GM19025 (cell line): ENCODE measurements at regions not wholly inside any gene's neighbourhood (a gene's known extent, or its start where the extent isn't known, plus 50 kb on each side); places are given as distances from the start of the nearest gene placed in this dataset.

Experiments
- ATAC-seq: cut with Tn5 transposase; IDR thresholded peaks from one replicate; pipeline ENCODE4 v1.9.1; 2021; ENCODE audit warnings: mild to moderate bottlenecking, low read depth, moderate library complexity; ENCODE audit not compliant: unreplicated experiment

GRCh38 chr2:151038516-151038915 is 223.1 kb downstream of the RBM43 start:
- ATAC-seq, result no peak

DNA sequence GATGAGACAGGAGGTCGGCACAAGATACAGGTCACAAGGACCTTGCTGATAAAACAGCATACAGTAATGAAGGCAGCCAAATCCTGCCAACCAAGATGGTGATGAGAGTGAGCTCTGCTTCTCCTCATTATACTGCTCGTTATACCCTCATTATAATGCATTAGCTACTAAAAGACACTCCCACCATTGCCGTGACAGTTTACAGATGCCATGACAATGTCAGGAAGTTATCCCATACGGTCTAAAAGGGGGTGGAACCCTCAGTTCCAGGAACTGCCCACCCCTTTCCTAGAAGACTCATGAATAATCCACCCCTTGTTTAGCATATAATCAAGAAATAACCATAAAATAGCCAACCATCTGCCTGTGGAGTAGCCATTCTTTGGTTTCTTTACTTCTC is 224.2 kb downstream of the RBM43 start:
- no peak for ATAC-seq

DNA sequence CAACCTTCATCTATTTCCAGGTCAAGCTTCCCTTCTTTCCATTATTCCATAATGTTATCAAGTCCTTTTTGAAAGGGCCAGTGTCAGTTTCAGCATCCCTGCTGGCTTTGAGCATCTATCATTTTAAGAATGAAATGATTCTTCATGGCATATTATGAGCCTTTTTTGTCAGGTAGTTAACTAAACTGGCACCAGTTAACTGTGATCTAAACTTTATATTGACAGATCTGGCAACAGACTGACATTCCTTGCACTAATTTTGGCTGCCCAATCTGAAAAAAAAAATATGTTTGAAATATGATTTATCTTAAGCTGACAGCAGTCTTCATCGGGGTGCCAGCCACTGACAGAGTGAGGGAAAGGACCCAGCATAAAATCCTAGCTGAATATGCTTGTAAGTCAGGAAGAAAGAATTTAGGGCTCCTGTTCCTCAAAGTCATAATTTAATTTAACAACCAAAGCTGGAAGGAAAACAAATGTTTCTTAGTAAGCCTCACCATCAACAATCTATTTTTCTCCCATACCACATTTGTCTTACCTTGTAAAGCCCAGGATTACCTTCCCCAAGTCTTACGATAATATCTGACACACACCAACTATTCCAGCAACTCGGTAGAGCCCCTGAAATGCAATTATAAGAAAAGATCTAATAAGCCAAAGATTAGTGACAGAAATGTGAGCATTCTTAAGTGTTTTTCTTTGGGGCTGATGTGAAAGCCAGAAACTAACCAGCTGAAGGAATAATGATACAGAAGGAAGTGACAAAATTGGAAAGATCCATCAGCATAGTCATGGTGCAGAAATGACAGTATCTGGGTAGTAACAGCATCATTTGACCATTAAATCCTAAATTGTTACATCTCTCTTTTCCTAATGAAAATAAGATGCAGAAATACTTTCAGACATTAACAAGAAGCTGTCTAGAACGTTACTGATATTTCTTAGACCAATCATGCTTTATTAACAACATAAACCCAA is 228.1 kb downstream of the RBM43 start:
- no peak for ATAC-seq

GRCh38 chr2:151032741-151033191 is 228.9 kb downstream of the RBM43 start:
- no peak for ATAC-seq

DNA sequence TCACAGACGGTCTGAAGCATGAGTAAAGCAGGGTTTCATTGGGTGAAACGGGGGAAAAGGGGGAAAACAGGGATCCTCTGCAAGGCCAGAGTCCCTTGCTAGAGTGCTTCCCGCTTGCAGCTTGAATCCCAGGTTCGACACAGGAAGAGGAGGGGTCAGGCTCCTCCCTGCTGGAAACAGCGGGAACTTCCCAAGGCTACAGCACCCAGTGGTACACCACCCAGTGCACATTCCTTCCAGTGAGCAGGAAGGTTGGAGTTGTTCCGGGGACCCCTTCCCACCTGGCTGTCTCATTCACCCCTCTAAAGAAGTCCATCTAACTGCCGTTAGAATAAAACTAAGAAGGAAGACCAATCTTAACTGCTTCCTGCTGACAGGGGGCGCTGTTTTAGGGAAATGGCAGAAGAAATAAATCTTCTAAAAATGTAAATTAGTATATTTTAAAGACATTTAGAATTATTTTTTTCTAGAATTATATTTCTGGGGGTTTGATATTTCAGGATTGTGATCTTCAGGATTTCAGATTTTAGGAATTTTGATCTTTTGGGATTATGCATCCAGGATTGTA is 230.9 kb downstream of the RBM43 start:
- ATAC-seq, result no peak

- no peak for ATAC-seq
These were observed 232.1 kb downstream of the RBM43 start for GRCh38 chr2:151029406-151030157.

DNA sequence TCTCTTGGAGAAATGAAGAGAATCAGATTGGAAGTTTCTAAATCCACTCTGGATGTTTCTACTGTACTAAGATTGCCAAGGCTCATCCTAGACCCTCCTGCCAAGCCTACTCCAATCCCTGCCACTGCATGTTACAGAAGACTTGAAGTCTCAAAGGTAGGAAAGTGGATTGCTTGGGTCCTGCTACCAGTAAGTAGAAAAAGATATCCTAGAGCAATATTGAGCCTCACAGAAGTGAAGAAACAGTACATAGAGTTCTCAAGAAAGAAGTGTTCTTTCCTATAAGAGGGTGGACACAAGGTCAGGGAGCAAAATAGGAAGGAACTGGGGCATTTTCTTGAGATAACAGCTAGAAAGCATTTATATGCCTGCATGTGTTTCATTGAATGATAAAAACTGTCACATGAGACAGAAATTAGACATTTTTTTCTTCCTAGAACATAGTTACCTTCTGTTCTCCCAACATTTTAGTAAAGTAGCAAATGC is 232.9 kb downstream of the RBM43 start:
- no peak for ATAC-seq

- ATAC-seq, result no peak
These were observed 234.5 kb downstream of the RBM43 start for GRCh38 chr2:151027151-151027550.

- ATAC-seq, result no peak
These were observed 235.8 kb downstream of the RBM43 start for GRCh38 chr2:151025816-151026215.

GRCh38 chr2:151024696-151025251 is 236.9 kb downstream of the RBM43 start:
- ATAC-seq, result no peak

- ATAC-seq, result no peak
These were observed 239.8 kb downstream of the RBM43 start for GRCh38 chr2:151021747-151022452.

DNA sequence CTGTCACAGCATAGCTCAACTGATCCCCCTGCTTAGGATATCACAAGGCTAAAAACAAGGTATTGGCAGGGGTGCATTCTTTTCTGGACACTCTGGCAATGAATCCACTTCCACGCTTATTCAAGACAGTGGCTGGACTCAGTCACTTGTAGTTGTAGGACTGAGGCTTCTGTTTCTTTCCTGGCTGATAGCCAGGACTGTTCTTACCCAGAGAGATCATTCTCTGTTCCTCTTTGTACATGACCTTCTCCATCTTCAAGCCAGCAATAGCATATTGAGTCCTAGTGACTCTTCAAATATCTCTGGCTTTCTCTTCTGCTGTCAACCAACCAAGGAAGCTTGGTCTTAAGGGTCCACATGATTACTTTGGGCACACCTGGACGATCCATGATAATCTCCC is 241.3 kb downstream of the RBM43 start:
- ATAC-seq, result peak; percentile 90

- no peak for ATAC-seq
These were observed 252.1 kb downstream of the RBM43 start for GRCh38 chr2:151009437-151010175.

DNA sequence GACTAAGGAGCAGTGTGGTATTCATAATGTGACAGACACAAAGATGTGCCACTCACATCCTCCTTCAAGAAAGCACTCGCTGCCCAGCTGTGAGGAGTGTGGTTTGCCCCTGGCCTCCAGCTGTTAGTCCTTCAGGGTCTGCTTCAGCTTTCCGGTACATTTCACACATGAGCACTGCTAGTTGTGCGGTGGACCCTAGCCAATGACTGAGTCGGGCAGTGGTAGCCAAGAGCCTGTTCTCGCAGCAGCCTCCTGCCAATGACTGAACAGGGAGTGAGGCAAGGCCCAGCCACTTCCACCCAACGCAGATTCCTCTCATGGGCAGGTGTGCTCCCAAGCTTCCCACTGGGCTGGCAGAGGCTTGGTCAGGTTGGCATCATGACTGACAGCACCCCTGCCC is 254.3 kb downstream of the RBM43 start:
- ATAC-seq, result no peak

DNA sequence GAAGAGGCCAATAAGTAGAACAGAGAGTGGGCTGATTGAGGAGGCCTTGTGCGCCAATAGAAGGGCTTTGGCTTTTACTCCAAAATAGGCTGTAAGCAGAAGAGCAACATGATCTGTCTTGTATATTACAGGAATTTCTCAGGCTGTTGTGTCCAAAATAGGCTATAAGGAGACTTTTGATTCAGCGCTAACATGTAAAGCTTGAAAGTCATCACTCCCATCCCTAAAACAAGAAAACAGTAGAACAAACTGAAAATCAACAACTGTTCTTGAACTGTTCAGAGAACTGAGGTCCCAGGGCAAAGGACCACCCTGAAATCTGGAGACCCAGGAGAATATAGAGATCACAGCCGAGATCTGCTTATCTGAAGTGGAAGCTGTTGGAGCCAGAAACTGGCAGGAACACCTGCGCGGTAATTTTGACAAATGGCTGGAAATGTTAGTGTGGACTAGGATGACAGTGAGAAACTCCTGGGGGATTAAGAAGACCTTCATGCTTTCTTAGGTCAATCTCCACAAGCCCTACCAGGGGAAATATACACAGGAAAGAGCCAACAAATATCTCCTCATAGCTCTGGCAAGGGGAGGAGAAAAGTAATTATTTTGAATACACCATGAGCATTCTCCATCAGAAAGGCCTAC is 258.6 kb downstream of the RBM43 start:
- no peak for ATAC-seq

- ATAC-seq, result no peak
These were observed 263.8 kb downstream of the RBM43 start for GRCh38 chr2:150997702-150998440.

DNA sequence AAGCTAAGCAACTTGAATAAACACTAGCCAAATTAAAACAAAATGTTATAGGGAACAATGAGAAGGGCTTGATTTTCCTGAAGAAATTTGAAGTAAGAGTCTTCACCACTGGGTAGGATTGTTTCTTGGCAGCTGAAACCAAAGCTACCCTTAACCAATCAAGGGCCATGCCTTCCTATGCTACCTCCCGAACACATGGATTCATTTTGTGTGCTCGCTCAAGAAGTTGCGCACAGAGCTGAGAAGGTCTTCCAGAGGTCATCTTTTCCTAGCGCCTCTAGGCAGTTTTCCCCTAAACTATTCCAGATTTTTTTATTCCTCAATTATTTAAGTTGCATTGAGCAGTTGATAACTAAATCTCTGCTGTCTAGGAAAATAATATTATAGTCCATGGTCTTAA is 264.6 kb downstream of the RBM43 start:
- ATAC-seq, result no peak

- no peak for ATAC-seq
These were observed 267.6 kb downstream of the RBM43 start for GRCh38 chr2:150994076-150994475.
